SU-DHL-6 (cell line): ENCODE measurements at regions not wholly inside any gene's neighbourhood (a gene's known extent, or its start where the extent isn't known, plus 50 kb on each side); places are given as distances from the start of the nearest gene placed in this dataset.

Experiments used
- H2AFZ ChIP-seq: fragments of 200-600 bp; sonication (generic); 2 replicates; pipeline ENCODE4 v1.6.1; 2014; ENCODE audit warnings: low read depth, mild to moderate bottlenecking, moderate library complexity, mixed read lengths, antibody characterized with exemption, low read length; ENCODE audit not compliant: severe bottlenecking
- H3F3A ChIP-seq: fragments of 200-600 bp; shearing (Covaris generic); 2 replicates; pipeline ENCODE4 v1.6.0; 2016; ENCODE audit warnings: antibody characterized with exemption, mild to moderate bottlenecking; ENCODE audit not compliant: insufficient read depth
- H3K27ac ChIP-seq: fragments of 200-600 bp; sonication (generic); 2 replicates; pipeline ENCODE4 v1.5.1; 2016; ENCODE audit warnings: low read depth, mild to moderate bottlenecking, low read length, moderate library complexity, mixed read lengths
- H3K27me3 ChIP-seq: fragments of 200-600 bp; sonication (generic), shearing (Covaris generic); 2 replicates; pipeline ENCODE4 v1.6.0; 2014; ENCODE audit warnings: mild to moderate bottlenecking, low read length
- H3K36me3 ChIP-seq: fragments of 200-600 bp; sonication (generic); 2 replicates; pipeline ENCODE4 v1.6.1; 2014; ENCODE audit warnings: mild to moderate bottlenecking, low read length, mixed read lengths
- H3K4me2 ChIP-seq: fragments of 300-600, 200-600 bp; shearing (Covaris generic), sonication (generic); 2 replicates; pipeline ENCODE4 v1.6.0; 2014; ENCODE audit warnings: low read length, low read depth, mild to moderate bottlenecking; ENCODE audit not compliant: poor library complexity, severe bottlenecking
- H3K4me3 ChIP-seq: fragments of 200-600 bp; sonication (generic); 2 replicates; pipeline ENCODE4 v1.5.1; 2014; ENCODE audit warnings: antibody characterized with exemption, low read length, mild to moderate bottlenecking, mixed read lengths; ENCODE audit not compliant: insufficient read depth, poor library complexity, severe bottlenecking
- H3K79me2 ChIP-seq: fragments of 200-600 bp; sonication (generic); 2 replicates; pipeline ENCODE4 v1.6.1; 2014; ENCODE audit warnings: mild to moderate bottlenecking, low read length, moderate library complexity; ENCODE audit not compliant: insufficient read depth
- H3K9ac ChIP-seq: fragments of 200-600 bp; sonication (generic); 2 replicates; pipeline ENCODE4 v1.7.0; 2014; ENCODE audit warnings: mild to moderate bottlenecking, low read length
- H3K9me2 ChIP-seq: fragments of 200-600 bp; sonication (generic); replicated peaks from 2 replicates; pipeline ENCODE4 v1.6.1; 2014; ENCODE audit warnings: low read length; ENCODE audit not compliant: insufficient read depth
- H3K9me3 ChIP-seq: fragments of 200-600 bp; sonication (generic); 2 replicates; pipeline ENCODE4 v1.6.1; 2014; ENCODE audit warnings: low read length, mixed read lengths; ENCODE audit not compliant: insufficient read depth
- H4K20me1 ChIP-seq: fragments of 200-600 bp; sonication (generic); 2 replicates; pipeline ENCODE4 v1.6.1; 2014; ENCODE audit warnings: low read depth, mild to moderate bottlenecking, antibody characterized with exemption, low read length, moderate library complexity, mixed read lengths
- EZH2phosphoT487 ChIP-seq: fragments of 200-600 bp; sonication (generic), shearing (Covaris generic); conservative IDR thresholded peaks from 2 replicates; pipeline ENCODE4 v1.6.1; 2018; ENCODE audit warnings: mild to moderate bottlenecking, antibody characterized with exemption, low read length, moderate library complexity, mixed read lengths
- TF ChIP-seq, protein P1 (sequence below): fragments of 200-600 bp; sonication (generic); IDR thresholded peaks from one replicate; pipeline ENCODE4 v1.5.1; 2017; ENCODE audit warnings: antibody characterized with exemption, mild to moderate bottlenecking, low read length, moderate library complexity; ENCODE audit not compliant: insufficient read depth, poor library complexity, severe bottlenecking

DNA sequence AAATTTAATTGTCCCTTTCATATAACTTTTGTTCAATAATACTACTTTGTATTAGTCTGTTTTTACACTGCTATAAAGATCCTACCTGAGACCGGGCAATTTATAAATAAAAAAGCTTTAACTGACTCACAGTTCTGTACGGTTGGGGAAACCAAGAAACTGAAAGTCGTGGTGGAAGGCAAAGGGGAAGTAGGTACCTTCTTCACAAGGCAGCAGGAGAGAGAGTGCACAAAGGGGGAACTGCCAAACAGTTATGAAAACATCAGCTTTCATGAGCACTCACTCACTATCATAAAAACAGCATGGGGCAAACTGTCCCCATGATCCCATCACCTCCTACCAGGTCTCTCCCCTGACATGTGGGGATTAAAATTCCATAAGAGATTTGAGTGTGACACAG is 1069.0 kb downstream of the FSCB start:
- Histone ChIP-seq H3K9me3 (no peaks in the 10 kb centered on the region), H3K27me3 (no peaks in the 10 kb centered on the region), H3F3A (no peaks in the 10 kb centered on the region), H3K9ac (no peak overlapping the region), H3K4me2 (no peak overlapping the region), H2AFZ (no peak overlapping the region), H3K36me3 (no peaks in the 10 kb centered on the region), H3K79me2 (no peaks in the 10 kb centered on the region), H3K9me2 (no peaks in the 10 kb centered on the region), H4K20me1 (no peaks in the 10 kb centered on the region), H3K27ac (no peak overlapping the region), H3K4me3 (no peak overlapping the region)
- TF ChIP-seq, protein P1, sequence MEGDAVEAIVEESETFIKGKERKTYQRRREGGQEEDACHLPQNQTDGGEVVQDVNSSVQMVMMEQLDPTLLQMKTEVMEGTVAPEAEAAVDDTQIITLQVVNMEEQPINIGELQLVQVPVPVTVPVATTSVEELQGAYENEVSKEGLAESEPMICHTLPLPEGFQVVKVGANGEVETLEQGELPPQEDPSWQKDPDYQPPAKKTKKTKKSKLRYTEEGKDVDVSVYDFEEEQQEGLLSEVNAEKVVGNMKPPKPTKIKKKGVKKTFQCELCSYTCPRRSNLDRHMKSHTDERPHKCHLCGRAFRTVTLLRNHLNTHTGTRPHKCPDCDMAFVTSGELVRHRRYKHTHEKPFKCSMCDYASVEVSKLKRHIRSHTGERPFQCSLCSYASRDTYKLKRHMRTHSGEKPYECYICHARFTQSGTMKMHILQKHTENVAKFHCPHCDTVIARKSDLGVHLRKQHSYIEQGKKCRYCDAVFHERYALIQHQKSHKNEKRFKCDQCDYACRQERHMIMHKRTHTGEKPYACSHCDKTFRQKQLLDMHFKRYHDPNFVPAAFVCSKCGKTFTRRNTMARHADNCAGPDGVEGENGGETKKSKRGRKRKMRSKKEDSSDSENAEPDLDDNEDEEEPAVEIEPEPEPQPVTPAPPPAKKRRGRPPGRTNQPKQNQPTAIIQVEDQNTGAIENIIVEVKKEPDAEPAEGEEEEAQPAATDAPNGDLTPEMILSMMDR, result no peak
- TF ChIP-seq EZH2phosphoT487, result no peak

DNA sequence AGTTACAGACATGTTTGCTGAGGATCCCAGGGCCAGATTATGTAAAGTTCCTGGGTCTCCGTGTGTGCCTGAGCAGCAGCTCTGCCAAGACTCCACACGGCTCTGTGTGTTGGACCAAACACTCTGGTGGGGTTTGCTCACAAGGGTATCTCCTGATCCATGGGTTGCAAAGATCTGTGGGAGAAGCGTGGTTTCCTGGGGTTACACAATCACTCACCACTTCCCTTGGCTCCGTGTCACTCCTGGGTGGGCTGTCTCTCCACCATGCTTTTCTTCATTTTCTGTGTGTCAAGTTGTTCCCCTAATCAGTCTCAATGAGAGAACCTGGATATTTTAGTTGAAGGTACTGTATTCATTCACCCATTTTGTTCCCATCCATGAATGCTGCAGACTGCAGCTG is 1088.8 kb downstream of the FSCB start:
- Histone ChIP-seq H3F3A (no peaks in the 10 kb centered on the region), H3K9me2 (no peaks in the 10 kb centered on the region), H3K79me2 (no peaks in the 10 kb centered on the region), H3K4me3 (no peak overlapping the region), H3K36me3 (no peaks in the 10 kb centered on the region), H3K27ac (no peak overlapping the region), H3K9ac (no peak overlapping the region), H4K20me1 (no peaks in the 10 kb centered on the region), H3K9me3 (0 out of 2 replicates have a peak, but pooled peaks cover 3% of the 10 kb centered on the region), H3K4me2 (no peak overlapping the region), H3K27me3 (no peaks in the 10 kb centered on the region), H2AFZ (peak overlapping the region; percentile 19)
- TF ChIP-seq, protein P1, result no peak
- TF ChIP-seq EZH2phosphoT487, result no peak

DNA sequence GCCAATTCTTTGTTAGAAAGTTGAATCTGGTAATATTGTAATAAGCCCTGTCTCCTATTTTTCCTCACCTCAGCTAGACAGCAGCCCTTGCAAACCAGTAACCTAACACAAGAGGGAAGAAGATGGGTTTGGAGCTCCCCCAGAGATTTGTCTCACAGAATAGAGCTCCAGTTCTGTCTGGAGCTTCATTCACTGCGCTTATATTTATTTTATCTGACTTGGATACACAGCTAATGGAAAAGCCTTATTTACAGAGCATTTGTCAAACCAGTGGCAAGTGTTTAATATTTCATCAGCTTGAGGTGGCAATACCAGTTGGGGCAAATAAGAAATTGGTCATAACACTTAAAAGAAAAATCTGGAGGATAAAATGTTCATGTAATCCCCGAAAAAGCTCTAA is 1094.0 kb downstream of the FSCB start:
- Histone ChIP-seq H3K9ac (no peak overlapping the region), H3K9me2 (no peaks in the 10 kb centered on the region), H4K20me1 (no peaks in the 10 kb centered on the region), H3K4me2 (no peak overlapping the region), H3K9me3 (no peaks in the 10 kb centered on the region), H3K79me2 (no peaks in the 10 kb centered on the region), H3K27me3 (no peaks in the 10 kb centered on the region), H3F3A (no peaks in the 10 kb centered on the region), H3K27ac (no peak overlapping the region), H3K36me3 (no peaks in the 10 kb centered on the region), H3K4me3 (no peak overlapping the region), H2AFZ (no peak overlapping the region)
- no peak for TF ChIP-seq EZH2phosphoT487
- TF ChIP-seq, protein P1, result no peak

DNA sequence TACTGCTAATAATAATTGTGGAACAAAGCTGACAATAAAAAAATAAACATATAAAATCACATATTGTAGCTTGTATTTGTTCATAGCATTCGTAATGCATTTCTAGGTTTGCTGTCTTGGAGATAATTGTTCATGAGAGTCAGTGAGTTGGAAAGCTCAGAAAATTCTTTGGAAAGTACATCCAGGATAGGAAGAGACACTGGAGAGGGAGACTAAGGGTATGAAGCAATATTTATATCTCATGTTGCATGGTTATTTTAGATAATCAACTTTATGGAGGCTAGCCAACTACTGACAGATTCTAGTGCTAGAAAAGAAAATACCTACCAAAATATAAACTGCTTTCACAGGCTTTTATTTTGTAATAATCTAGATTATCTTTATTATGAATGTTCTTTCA is 1095.2 kb downstream of the FSCB start:
- Histone ChIP-seq H3K36me3 (no peaks in the 10 kb centered on the region), H2AFZ (no peak overlapping the region), H3K4me3 (no peak overlapping the region), H3K27ac (no peak overlapping the region), H3F3A (no peaks in the 10 kb centered on the region), H3K9me2 (no peaks in the 10 kb centered on the region), H3K27me3 (no peaks in the 10 kb centered on the region), H3K79me2 (no peaks in the 10 kb centered on the region), H3K4me2 (no peak overlapping the region), H4K20me1 (no peaks in the 10 kb centered on the region), H3K9ac (no peak overlapping the region), H3K9me3 (no peaks in the 10 kb centered on the region)
- TF ChIP-seq, protein P1, result no peak
- TF ChIP-seq EZH2phosphoT487, result no peak
